Ovary (tissue), 7 donors: ENCODE measurements at regions not wholly inside any gene's neighbourhood (a gene's known extent, or its start where the extent isn't known, plus 50 kb on each side); places are given as distances from the start of the nearest gene placed in this dataset.

ENCODE experiments used
- DNase-seq, 5 donors: peaks; one replicate each; pipeline ENCODE4 v3.0.0-alpha.2; 2019 to 2020
- H3K27ac ChIP-seq, 2 donors: fragments of 200-600 bp; one replicate each; pipeline versions ENCODE4 v1.5.1 to v1.8.0; 2019 to 2022
- H3K27me3 ChIP-seq: fragments of 200-600 bp; one replicate; pipeline ENCODE4 v1.8.0; 2022
- H3K36me3 ChIP-seq: fragments of 200-600 bp; sonication (generic); one replicate; pipeline ENCODE4 v1.5.1; 2019
- H3K4me1 ChIP-seq: one replicate; pipeline ENCODE4 v1.8.1; 2013; ENCODE audit warnings: mild to moderate bottlenecking, moderate library complexity; ENCODE audit not compliant: insufficient read depth
- H3K4me3 ChIP-seq: fragments of 200-600 bp; sonication (generic); one replicate; pipeline ENCODE4 v1.5.1; 2017
- H3K9me3 ChIP-seq, 2 donors: fragments of 200-600 bp in 1 of 2; sonication (generic) in 1 of 2; one replicate each; pipeline versions ENCODE4 v1.5.1 to v1.8.1; 2013 to 2019; ENCODE audit warnings: mild to moderate bottlenecking in 1 of 2, moderate library complexity in 1 of 2
- CTCF ChIP-seq, 3 donors: fragments of 450-650 bp in 2 of 3; fragments of 200-600 bp in 1 of 3; IDR thresholded peaks; one replicate each; pipeline versions ENCODE4 v1.5.1 to v1.8.0; 2016 to 2022; ENCODE audit warnings: antibody characterized with exemption in 3 of 3, mild to moderate bottlenecking in 1 of 3
- EP300 ChIP-seq: sonication (generic); formaldehyde crosslinking; IDR thresholded peaks from one replicate; pipeline ENCODE4 v1.6.1; 2017; ENCODE audit warnings: antibody characterized with exemption
- POLR2A ChIP-seq: fragments of 450-650 bp; IDR thresholded peaks from one replicate; pipeline ENCODE4 v1.6.1; 2017; ENCODE audit warnings: antibody characterized with exemption, mild to moderate bottlenecking, moderate library complexity
- WGBS, 3 donors: extraction: QIAGEN DNeasy Blood & Tissue Kit in 1 of 3; methylation state at CpG; one replicate each; pipeline versions ENCODE4 v1.1.5 to v1.1.7; 2013 to 2017; 5-methylcytosine and 5-hydroxymethylcytosine counted together
- intact Hi-C, 4 donors: fragments of 100-400 bp; cut with DNase I; formaldehyde crosslinking; loops; one replicate each; pipeline versions ENCODE4 v1.11.0 to v1.15.1; 2022 to 2023
- donor health status: DM: no; HTN: no; CAD: no; lungs with moderate emphysema.
- donor health status: DM: no; HTN: no; CAD: no.
- donor health status: Bipolar disorder and iron deficiency.
- donor health status: DM: no; HTN: no; CAD: no.
- donor health status: DM: yes; HTN: yes; CAD: no.

GRCh38 chr1:4068076-4068475 lies 168.0 kb upstream of the C1orf174 start:
- H3K9me3 ChIP-seq, result no peaks in the 10 kb centered on the region
- 47 to 65% (median 56%) methylated on average over 8 of the region's 8 CpGs for WGBS, 3 donors
- intact Hi-C loops, result no loop called here

GRCh38 chr1:4071653-4072052 lies 171.6 kb upstream of the C1orf174 start:
- no peak overlapping the region for H3K27ac ChIP-seq
- 39 to 56% (median 53%) methylated on average over 6 of the region's 6 CpGs for WGBS, 3 donors
- no peaks in the 10 kb centered on the region for H3K27me3 ChIP-seq
- H3K36me3 ChIP-seq, result no peaks in the 10 kb centered on the region
- intact Hi-C loops, result no loop called here
- no peak overlapping the region for H3K4me3 ChIP-seq
- no peaks in the 10 kb centered on the region for H3K9me3 ChIP-seq
- no peak for TF ChIP-seq CTCF (IDR thresholded peaks at IDR 0.05)
- no peak for TF ChIP-seq EP300
- TF ChIP-seq POLR2A, result no peak
- DNase-seq, result no peak
- H3K4me1 ChIP-seq, result no peaks in the 10 kb centered on the region

More at GRCh38 chr1:4068076-4068475, 168.0 kb upstream of the C1orf174 start:
- Histone ChIP-seq H3K4me3 (no peak overlapping the region), H3K36me3 (no peaks in the 10 kb centered on the region), H3K4me1 (no peaks in the 10 kb centered on the region), H3K27me3 (no peaks in the 10 kb centered on the region), H3K27ac (no peak overlapping the region)
- TF ChIP-seq POLR2A (no peak), EP300 (no peak), CTCF (IDR thresholded peaks at IDR 0.05) (no peak)
- no peak for DNase-seq

- WGBS, 3 donors, result 49 to 57% (median 54%) methylated on average over 14 of the region's 14 CpGs
These were observed 172.5 kb upstream of the C1orf174 start for GRCh38 chr1:4072481-4073153.

GRCh38 chr1:4075436-4076225 lies 175.6 kb upstream of the C1orf174 start:
- Histone ChIP-seq H3K4me1 (no peaks in the 10 kb centered on the region), H3K4me3 (no peak overlapping the region), H3K27ac (no peak overlapping the region), H3K27me3 (no peaks in the 10 kb centered on the region), H3K9me3 (no peaks in the 10 kb centered on the region), H3K36me3 (no peaks in the 10 kb centered on the region)
- WGBS, 3 donors, result 65 to 71% (median 70%) methylated on average over 8 of the region's 8 CpGs
- DNase-seq, result no peak
- intact Hi-C loops, result no loop called here
- TF ChIP-seq CTCF (IDR thresholded peaks at IDR 0.05), result no peak

More at GRCh38 chr1:4072481-4073153, 172.5 kb upstream of the C1orf174 start:
- H3K27me3 ChIP-seq, result no peaks in the 10 kb centered on the region
- no peak overlapping the region for H3K27ac ChIP-seq
- no peaks in the 10 kb centered on the region for H3K9me3 ChIP-seq
- no peaks in the 10 kb centered on the region for H3K36me3 ChIP-seq
- H3K4me3 ChIP-seq, result no peak overlapping the region
- intact Hi-C loops, result no loop called here
- TF ChIP-seq CTCF (IDR thresholded peaks at IDR 0.05) (no peak), EP300 (no peak), POLR2A (no peak)
- no peaks in the 10 kb centered on the region for H3K4me1 ChIP-seq
- no peak for DNase-seq
